GM11168 (cell line): ENCODE measurements at regions not wholly inside any gene's neighbourhood (a gene's known extent, or its start where the extent isn't known, plus 50 kb on each side); places are given as distances from the start of the nearest gene placed in this dataset.
"Not testable (repeated sequence)": the region's sequence is repeated elsewhere in the genome, so short reads cannot be mapped to it uniquely, and the experiment has no call there.

ENCODE experiments used
- in situ Hi-C: fragments of 300-500 bp; cut with MboI; formaldehyde crosslinking; loops from one replicate; pipeline ENCODE4 v1.12.0; 2022; ENCODE audit warnings: low sequenced_read_pairs; ENCODE audit not compliant: unreplicated experiment

GRCh38 chr6:8855411-8855810 lies 420.1 kb upstream of the SLC35B3 start:
- in situ Hi-C loops = no loop called here

- in situ Hi-C loops = no loop called here
Measured at GRCh38 chr6:8852332-8852731, 417.0 kb upstream of the SLC35B3 start.

GRCh38 chr6:8846680-8847079 lies 411.3 kb upstream of the SLC35B3 start:
- in situ Hi-C loops = not testable (repeated sequence)

GRCh38 chr6:8845690-8846089 lies 410.3 kb upstream of the SLC35B3 start:
- in situ Hi-C loops = no loop called here

- in situ Hi-C loops = no loop called here
Measured at GRCh38 chr6:8844968-8845367, 409.6 kb upstream of the SLC35B3 start.

- in situ Hi-C loops = no loop called here
Measured at GRCh38 chr6:8839626-8840025, 404.3 kb upstream of the SLC35B3 start.

- in situ Hi-C loops = no loop called here
Measured at GRCh38 chr6:8837343-8837742, 402.0 kb upstream of the SLC35B3 start.

GRCh38 chr6:8832695-8833094 lies 397.4 kb upstream of the SLC35B3 start:
- in situ Hi-C loops = not testable (repeated sequence)

- in situ Hi-C loops = no loop called here
Measured at GRCh38 chr6:8831366-8832152, 396.2 kb upstream of the SLC35B3 start.

- in situ Hi-C loops = no loop called here
Measured at GRCh38 chr6:8830794-8831193, 395.4 kb upstream of the SLC35B3 start.

GRCh38 chr6:8829796-8830195 lies 394.5 kb upstream of the SLC35B3 start:
- in situ Hi-C loops = no loop called here

- in situ Hi-C loops = no loop called here
Measured at GRCh38 chr6:8829296-8829695, 394.0 kb upstream of the SLC35B3 start.

GRCh38 chr6:8828376-8828775 lies 393.0 kb upstream of the SLC35B3 start:
- in situ Hi-C loops = no loop called here

- in situ Hi-C loops = no loop called here
Measured at GRCh38 chr6:8825726-8826125, 390.4 kb upstream of the SLC35B3 start.

- in situ Hi-C loops = no loop called here
Measured at GRCh38 chr6:8821981-8822381, 386.6 kb upstream of the SLC35B3 start.

GRCh38 chr6:8820313-8820712 lies 385.0 kb upstream of the SLC35B3 start:
- in situ Hi-C loops = no loop called here

- in situ Hi-C loops = no loop called here
Measured at GRCh38 chr6:8819446-8819845, 384.1 kb upstream of the SLC35B3 start.

- in situ Hi-C loops = no loop called here
Measured at GRCh38 chr6:8814440-8815000, 379.2 kb upstream of the SLC35B3 start.

- in situ Hi-C loops = no loop called here
Measured at GRCh38 chr6:8810325-8810724, 375.0 kb upstream of the SLC35B3 start.

- in situ Hi-C loops = no loop called here
Measured at GRCh38 chr6:8809662-8810061, 374.3 kb upstream of the SLC35B3 start.

GRCh38 chr6:8803181-8803760 lies 367.9 kb upstream of the SLC35B3 start:
- in situ Hi-C loops = no loop called here

GRCh38 chr6:8802397-8802796 lies 367.1 kb upstream of the SLC35B3 start:
- in situ Hi-C loops = not testable (repeated sequence)
